ENCODE measurements at regions not wholly inside any gene's neighbourhood (a gene's known extent, or its start where the extent isn't known, plus 50 kb on each side); places are given as distances from the start of the nearest gene placed in this dataset.
A peak's percentile ranks its signal among the peaks of the same experiment; 100 is the strongest.
"Not testable (repeated sequence)": the region's sequence is repeated elsewhere in the genome, so short reads cannot be mapped to it uniquely, and the experiment has no call there.

DNA sequence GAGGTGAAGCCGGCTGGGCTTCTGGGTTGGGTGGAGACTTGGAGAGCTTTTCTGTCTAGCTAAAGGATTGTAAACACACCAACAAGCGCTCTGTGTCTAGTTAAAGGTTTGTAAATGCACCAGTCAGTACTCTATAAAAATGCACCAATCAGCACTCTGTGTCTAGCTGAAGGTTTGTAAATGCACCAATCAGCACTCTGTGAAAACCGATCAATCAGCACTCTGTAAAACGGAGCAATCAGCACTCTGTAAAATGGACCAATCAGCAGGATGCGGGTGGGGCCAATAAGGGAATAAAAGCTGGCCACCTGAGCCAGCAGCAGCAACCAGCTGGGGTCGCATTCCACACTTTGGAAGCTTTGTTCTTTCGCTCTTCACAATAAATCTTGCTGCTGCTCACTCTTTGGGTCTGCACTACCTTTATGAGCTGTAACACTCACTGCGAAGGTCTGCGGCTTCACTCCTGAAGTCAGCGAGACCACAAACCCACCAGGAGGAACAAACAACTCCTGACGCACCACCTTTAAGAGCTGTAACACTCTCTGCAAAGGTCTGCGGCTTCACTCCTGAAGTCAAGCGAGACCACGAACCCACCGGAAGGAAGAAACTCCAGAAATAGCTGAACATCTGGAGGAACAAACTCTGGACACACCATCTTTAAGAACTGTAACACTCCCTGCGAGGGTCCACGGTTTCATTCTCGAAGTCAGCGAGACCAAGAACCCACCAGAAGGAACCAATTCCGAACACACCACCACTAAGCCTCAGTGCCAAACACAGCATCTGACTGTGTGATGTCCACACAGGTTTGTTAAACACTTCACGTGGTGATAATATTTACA lies 378.2 kb upstream of the CCDC54 start:
- DNase-seq (ENCODE audit: low read depth), result not testable (repeated sequence)

DNA sequence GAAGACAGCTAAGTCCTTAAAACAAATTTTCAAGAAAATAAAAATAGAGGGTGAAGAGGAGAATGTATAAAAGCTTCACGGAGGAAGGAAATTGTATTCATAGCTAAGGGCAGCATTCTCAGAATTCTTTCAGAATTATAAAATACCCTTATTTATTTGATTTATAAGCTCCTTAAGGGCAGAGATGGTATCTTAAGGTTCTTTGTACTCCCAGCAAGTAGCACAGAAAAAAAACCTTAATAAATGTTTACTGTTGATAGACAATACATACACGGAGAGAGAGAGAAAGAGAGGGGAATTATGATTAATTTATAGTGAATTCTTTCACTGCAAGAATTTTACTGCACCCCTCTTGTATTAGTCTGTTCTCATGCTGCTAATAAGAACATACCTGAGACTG lies 375.6 kb upstream of the CCDC54 start:
- DNase-seq (ENCODE audit: low read depth), result no peak

DNA sequence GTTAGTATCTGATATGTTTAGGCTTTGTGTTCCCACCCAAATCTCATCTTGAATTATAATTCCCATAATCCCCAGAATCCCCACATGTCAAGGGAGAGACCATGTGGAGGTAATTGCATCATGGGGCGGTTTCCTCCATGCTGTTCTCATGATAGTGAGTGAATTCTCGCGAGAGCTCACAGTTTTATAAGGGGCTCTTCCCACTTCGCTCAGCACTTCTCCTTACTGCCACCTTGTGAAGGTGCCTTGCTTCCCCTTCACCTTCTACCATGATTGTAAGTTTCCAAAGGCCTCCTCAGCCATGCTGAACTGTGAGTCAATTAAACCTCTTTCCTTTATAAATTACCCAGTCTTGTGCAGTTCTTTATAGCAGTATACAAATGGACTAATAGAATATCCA lies 371.9 kb upstream of the CCDC54 start:
- DNase-seq (ENCODE audit: low read depth), result not testable (repeated sequence)

DNA sequence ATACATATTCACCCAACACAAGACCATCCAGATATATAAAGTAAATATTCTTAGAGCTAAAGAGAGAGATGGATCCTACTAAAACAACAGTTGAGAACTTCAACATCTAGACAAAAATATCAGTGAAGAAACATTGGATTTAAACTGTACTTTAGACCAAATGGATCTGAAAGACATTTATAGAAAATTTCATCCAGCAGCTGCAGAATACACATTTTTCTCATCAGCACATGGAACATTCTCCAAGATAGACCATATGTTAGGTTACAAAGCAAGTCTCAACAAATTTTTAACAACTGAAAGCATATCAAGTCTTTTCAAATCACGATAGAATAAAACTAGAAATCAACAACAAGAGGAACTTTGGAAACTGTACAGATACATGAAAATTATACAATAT lies 369.0 kb upstream of the CCDC54 start:
- no peak for DNase-seq (ENCODE audit: low read depth)

DNA sequence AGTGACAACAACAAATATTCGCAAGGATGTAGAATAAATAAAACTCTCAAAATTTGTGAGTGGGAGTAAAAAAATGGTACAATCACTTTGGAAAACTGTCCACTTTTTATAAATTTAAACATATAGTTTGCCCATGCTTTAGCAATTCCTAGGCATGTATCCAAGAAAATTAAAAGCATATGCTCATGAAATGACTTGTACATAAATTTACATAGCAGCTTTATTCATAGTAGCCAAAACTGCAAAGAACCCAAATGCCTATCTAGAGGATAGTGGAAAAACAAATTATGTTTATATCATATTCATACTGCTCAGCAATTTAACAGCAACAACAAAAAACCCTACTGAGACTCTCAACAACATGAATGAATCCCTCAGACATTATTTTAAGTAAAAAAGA lies 363.6 kb upstream of the CCDC54 start:
- no peak for DNase-seq (ENCODE audit: low read depth)

DNA sequence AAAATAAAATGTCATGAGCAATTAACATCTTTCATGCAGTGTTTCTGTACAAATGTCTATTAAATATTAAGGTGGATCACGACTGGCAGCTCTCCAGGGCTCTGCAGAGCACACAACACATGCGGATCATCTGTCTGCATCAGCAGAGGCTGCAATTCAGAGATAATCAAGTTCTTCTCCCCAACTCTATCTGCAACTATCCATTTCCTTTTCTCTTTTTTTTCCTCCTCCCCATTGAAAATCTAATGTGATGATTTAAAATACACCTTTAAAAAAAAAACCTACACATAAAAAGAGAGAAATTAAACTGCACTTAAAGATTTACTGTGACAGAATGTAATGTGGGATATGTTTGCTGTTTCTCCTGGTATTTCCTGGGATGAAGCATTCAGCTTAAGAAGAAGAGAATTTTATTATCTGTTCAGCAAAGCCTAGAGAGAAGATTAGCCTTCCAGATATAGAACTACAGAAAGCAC lies 352.6 kb upstream of the CCDC54 start:
- no peak for DNase-seq (ENCODE audit: low read depth)

DNA sequence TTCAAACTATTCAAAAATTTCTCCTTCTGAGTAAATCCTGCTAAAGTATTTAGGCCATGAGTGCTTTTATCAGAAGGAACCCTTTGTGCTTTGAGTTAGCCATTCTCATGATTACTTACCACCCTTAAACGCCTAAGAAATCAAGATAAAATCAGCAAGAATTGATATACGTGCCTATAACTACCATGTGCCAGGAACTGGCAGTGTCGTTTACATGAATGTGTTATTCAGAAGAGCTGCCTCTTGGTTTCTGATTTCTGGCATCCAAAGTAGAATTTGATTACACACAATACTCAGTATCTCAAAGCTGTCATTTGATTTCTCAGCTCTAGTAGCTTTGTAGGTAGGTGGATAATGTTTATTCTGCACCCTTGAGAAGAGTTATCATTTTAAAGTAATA lies 351.3 kb upstream of the CCDC54 start:
- no peak for DNase-seq (ENCODE audit: low read depth)

DNA sequence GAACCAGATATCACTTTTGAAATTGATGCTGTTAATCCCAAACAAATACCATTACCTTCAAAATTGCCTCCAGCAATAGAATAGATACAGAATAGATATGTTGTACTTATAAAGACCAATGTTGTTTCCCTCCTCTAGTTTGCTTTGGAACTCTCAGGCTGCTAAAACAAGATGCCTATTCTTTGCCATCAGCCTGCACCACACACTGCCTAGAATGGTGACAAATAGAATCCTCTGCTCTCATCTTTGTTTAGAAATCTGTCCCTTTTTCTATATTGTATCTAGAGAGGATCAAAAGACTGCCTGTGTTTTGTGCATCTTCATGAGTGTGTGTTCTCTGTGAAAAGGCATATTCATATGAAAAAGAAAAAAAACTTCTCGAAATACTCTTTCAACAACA lies 349.2 kb upstream of the CCDC54 start:
- no peak for DNase-seq (ENCODE audit: low read depth)

DNA sequence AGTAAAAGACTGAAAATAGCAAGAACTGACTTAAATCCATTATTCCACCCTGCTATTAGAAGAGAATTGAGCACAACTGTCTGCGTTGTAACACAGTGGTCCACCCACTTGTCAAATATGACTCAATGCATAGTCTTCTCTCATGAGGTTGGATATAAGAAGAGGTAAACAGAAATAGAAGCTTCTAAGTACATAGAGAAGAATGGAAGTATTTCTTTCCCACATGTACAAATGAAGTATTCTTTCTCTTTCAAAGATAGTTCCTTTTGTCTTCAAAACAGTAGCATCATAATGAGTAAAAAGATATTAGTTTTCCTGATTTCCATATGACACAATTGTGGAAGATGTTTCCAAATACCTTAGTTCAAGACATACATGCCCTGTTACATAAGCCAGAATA lies 348.6 kb upstream of the CCDC54 start:
- no peak for DNase-seq (ENCODE audit: low read depth)

DNA sequence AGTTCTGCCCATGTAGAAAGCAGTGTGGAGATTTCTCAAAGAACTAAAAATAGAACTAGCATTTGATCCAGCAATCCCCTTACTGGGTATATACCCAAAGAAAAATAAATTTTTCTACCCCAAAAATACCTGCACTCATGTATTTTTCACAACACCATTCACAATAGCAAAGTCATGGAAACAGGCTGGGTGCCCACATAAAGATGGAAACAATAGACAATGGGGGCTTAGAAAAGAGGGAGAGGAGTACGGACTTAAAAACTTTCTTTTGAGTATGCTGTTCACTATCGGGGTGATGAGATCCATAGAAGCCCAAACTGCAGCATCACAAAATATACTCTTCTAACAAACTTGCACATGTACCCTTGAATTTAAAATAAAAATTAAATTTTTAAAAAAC lies 345.1 kb upstream of the CCDC54 start:
- DNase-seq (ENCODE audit: low read depth), result no peak

DNA sequence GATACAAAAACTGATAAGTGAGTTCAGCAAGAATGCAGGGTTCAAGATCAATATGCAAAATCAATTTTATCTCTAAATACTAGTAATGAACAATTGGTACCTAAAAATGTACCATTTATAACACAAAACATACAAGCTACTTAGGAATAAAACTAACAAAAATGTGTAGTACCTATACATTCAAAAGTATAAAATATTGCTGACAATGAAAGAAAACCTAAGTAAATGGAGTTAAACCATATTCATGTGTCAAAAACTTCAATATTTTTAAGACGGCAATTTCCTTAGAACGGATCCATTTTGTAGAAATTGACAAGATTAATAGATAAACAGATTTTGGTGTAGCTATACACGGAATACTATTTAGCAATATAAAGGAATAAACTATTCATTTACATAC lies 343.1 kb upstream of the CCDC54 start:
- no peak for DNase-seq (ENCODE audit: low read depth)

DNA sequence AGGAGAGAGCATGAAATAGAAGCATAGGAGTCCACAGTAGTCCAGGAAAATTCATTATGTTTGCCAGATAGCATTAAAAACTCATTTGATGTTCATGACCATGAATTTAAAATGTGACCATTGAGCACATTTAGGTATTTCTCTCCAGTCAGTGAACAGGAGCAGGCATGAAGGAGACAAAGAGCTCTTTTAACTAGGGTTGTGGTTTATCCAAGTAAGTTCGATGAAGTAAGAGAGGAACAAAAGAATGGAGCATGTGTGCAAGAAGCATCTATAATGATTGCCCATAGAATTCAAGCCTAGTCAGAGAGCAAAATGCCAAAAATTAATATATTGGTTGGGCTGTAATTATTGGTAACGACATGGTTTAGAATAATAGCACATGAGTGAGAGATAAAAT lies 342.1 kb upstream of the CCDC54 start:
- no peak for DNase-seq (ENCODE audit: low read depth)

DNA sequence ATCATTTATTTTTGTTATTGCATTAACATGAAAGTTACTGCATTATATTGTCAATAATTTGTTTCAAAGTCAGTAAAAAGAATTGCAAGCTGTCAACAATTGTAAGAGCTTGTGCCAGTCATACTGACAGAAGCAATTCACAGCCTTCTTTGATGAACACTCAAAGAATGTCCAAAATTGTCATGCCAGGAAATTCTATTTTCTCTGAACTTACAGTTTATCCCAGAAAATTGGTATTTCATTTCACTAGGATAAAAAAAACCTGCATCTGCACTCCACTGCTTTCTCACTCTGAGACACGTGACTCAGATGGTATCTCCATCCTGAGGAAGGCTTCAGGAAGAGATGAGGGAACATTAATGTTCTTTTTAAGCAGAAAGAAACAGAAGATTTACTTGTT lies 332.6 kb upstream of the CCDC54 start:
- DNase-seq (ENCODE audit: low read depth), result no peak

DNA sequence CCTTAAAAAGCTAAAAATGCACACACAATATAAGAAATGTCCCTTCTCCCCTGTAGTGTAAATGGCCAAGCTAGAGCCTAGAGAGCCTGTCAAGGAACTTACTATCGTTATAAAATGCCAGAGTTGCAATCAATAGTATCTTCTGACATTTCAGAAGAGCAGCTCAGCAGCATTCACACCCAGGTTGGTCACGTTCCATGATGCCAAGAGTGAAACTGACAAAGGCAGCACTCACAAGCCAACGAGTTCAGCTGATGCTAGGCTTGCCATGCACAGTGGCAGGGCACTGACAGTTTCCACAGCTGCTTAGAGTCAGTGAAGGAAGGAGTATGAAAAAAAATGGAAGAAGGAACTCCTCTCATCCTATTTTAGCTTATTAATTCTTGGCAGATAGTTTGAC lies 331.4 kb upstream of the CCDC54 start:
- DNase-seq (ENCODE audit: low read depth), result no peak

DNA sequence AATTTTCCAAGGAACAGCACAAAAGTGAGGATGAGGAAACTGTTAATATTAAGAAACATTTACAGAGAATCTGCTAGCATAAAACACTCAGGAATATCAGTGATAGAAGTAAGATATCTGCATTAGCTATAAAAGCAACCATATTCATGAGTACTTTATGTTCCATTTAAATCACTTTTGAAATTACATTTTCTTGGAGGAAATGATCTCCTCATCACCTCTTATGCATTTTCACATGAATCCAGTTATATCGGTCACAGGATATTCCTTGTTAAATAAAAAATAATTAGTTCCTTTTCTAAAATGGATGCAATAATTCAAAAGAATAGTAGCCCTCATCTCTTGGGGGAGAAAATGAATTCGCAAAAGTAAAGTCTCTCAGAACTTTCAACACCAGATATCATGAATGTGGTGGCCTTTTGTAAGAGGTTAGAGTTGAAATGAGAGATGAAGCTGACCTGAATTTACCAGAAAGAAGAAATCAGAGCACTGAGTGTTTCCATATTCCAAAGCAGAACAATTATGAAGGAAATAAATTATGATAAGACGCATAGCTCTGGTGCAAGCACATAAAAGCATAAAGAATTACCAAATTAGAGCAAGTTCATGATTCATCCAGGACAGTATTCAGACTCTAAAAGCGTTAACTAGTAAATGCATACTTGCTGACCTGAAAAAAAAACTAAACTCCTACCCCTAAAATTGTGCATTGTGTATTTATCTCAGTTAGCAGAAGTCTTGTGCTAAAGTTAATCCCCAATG lies 321.9 kb upstream of the CCDC54 start:
- DNase-seq (ENCODE audit: low read depth), result no peak

DNA sequence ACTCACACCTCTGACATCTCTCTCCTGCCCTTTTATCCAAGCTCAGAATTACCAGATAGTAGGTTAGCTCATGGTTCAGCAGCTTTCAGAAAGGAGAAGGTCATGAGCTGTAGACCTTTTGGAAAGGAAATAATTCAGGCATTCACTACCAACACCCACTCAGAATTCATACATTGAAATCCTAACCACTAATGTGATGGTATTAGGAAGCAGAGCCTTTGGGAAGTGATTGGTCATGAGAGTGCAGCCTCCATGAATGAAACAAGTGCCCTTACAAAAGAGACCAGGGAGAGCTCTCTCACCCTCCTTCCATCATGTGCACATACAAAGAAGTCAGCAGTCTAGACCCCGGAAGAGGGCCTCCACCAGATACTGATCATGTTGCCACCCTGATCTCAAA lies 315.8 kb upstream of the CCDC54 start:
- DNase-seq (ENCODE audit: low read depth), result no peak

DNA sequence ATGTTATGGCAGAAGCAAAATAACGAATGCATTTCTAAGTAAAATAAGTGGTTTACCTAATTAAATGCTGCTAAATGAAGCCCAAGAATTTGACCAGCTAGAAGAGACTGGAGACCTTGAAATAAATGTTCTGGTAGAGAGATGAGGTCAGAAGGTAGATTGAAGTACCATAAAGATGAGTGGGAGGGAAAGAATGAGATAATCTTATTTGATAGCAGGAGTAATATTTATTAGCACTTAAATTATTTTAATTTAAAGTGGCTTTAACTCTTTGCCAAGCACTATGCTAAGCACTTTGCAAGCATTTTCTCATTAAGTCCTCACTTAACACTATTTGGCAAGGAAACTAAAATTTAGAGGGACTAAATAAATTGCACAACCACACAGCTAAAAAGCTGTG lies 314.9 kb upstream of the CCDC54 start:
- DNase-seq (ENCODE audit: low read depth), result no peak

DNA sequence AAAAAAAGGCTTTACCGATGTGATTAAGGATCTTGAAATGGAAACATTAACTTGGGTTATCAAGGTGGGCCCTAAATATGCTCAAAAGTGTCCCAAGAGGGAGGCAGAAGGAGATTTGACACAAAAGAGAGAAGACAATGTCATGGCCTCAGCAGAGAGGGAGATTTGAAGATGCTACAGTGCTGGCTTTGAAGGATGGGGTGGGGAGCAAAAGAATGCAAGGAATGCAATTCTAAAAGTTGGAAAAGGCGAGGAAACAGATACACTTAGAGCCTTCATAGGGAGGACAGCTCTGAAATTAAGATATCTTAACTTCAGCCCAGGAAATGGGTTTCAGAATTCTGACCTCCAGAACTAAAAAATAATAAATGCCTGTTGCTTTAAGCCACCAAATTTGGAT lies 314.5 kb upstream of the CCDC54 start:
- DNase-seq (ENCODE audit: low read depth), result no peak

DNA sequence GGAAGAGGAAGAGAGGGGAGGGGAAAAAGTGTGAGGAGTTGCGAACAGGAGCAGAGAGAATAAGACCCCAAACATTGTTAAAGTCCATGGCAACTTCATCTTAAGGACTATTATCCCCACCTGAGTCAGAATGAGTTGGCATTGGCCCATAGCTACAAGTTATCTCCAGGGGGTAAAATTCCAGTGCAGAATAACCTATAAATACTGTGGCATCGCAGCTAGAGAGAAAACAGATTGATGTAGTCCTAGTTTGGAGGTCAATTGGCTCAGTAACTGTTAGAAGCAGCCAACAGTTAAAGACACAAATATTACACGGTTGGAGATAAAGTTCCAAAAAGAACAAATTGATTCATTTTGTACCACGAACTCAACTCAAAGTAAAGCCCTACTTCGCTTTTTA lies 313.9 kb upstream of the CCDC54 start:
- DNase-seq (ENCODE audit: low read depth), result no peak

DNA sequence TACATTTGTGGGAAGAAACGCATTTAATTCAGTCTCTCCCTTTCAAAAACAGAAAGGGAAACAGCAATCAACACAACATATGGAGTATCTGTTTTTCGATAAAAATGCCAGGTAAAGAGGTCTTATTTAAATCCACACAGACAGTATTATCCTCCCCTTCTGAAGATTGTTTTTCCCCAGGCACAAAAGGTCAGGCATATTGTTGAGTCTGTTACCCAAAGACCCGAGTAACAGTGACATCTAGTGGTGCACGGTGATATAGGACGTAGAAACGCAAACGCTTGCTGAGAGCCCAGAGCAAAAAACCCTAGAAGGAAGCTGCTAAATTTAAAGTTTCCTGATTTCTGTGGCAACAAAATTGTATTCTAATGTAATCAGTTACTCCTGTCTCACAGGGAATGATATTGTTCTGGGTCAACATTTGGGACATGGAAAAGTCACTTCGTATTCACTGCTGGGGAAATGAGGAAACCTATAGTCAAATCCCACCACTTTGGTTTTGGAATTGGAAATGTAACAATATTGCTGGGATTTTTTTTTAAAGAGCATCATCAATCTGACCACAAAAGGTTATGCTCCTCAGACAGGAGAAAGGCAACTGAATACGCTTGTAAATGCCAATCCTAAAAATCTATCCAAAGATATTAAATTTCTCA lies 312.7 kb upstream of the CCDC54 start:
- DNase-seq (ENCODE audit: low read depth), result peak; percentile 15

DNA sequence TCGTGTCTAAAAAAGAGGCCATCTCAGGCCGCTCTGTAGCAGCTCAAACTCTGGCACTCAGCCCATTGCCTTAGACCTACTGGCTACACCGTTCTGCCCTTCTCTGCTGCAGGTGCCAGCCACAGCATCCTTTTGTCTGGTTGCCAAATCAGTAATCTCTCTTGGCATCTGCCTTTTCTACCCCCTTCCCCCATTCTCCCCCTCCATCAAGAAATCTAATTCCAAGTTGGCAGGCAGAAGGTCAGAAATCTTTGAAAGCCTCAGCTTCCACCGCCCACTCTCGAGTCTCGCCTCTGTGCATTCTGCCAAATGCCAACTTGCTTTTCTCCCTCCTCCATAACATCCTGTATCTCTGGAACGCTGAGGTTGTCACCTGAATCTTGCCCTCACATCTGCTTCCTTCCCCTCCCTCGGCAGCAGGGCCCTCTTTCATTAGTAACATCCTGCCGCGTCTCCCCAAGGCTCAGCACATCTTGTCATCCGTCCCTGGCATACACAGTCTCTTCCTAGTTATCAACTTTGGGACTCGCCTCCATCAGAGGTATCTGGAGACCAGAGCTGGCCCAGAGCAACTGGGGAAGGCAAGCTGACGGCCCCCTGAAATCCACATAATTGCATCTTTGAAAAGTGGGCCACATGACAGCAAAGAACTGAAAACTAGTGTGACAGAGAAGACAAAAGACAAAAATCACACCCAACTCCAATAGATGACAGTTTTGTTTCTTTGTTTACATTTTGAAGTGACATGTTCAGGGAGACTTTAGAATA lies 312.0 kb upstream of the CCDC54 start:
- DNase-seq (ENCODE audit: low read depth), result no peak

DNA sequence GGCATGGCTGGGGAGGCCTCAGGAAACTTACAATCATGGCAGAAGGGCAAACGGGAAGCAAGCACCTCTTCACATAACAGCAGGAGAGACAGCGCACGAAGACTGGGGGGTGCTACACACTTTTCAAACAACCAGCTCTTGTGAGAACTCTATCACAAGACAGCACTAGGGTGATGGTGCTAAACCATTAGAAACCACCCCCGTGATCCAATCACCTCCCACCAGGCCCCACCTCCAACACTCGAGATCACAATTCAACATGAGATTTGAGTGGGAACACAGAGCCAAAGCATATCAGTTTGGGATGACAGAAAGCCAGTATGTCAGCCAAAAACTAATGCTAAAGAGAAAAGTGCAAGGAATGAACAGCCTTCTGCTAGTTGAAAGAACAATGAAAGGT lies 309.8 kb upstream of the CCDC54 start:
- DNase-seq (ENCODE audit: low read depth), result no peak

Measured in T follicular helper cell (primary cell).